H1 (cell line): ENCODE measurements at regions not wholly inside any gene's neighbourhood (a gene's known extent, or its start where the extent isn't known, plus 50 kb on each side); places are given as distances from the start of the nearest gene placed in this dataset.

Experiments used
- ATF3 ChIP-seq: IDR thresholded peaks from 2 replicates; pipeline ENCODE4 v1.6.1; 2011; ENCODE audit warnings: low read depth, mild to moderate bottlenecking, low read length; ENCODE audit not compliant: insufficient read depth
- CTCF ChIP-seq, 3 experiments: IDR thresholded peaks; 1 replicate in 2 of 3; 2 replicates in 1 of 3; pipeline versions ENCODE4 v1.5.1 to v1.6.1; 2011; ENCODE audit warnings: low read length in 3 of 3, mild to moderate bottlenecking in 3 of 3, inconsistent platforms in 2 of 3, low read depth in 1 of 3, moderate library complexity in 1 of 3; ENCODE audit not compliant: insufficient read depth in 1 of 3; ENCODE audit errors: control extremely low read depth in 1 of 3
- KDM1A ChIP-seq: fragments of 200-600, 300-600 bp; sonication (generic); IDR thresholded peaks from 2 replicates; pipeline ENCODE4 v1.7.1; 2016; ENCODE audit warnings: mild to moderate bottlenecking, low read length, borderline replicate concordance
- PHF8 ChIP-seq: fragments of 200-600 bp; sonication (generic); conservative IDR thresholded peaks from 2 replicates; pipeline ENCODE4 v1.7.1; 2012; ENCODE audit warnings: low read depth, mild to moderate bottlenecking, inconsistent platforms, low read length, moderate library complexity
- POLR2AphosphoS5 ChIP-seq: IDR thresholded peaks from 2 replicates; pipeline ENCODE4 v1.6.1; 2011; ENCODE audit warnings: low read depth, low read length
- SIN3A ChIP-seq, 2 experiments: IDR thresholded peaks in 1 of 2; conservative IDR thresholded peaks in 1 of 2; 2 replicates each; pipeline ENCODE4 v1.6.1; 2011 to 2012; ENCODE audit warnings: low read length in 2 of 2, improper control_type of control experiment in 1 of 2, low read depth in 1 of 2, mild to moderate bottlenecking in 1 of 2

GRCh38 chr4:125975861-125976397 is 661.2 kb downstream of the FAT4 start:
- TF ChIP-seq SIN3A (conservative IDR thresholded peaks at IDR 0.05 in 1 of 2, IDR thresholded peaks at IDR 0.05 in 1 of 2; ENCODE audit: low read depth in 1 of 2, low read length in 2 of 2) (no peak), CTCF (IDR thresholded peaks at IDR 0.05; ENCODE audit: control extremely low read depth in 1 of 3, insufficient read depth in 1 of 3, low read depth in 1 of 3, low read length in 3 of 3) (no peak), ATF3 (no peak), POLR2AphosphoS5 (no peak), PHF8 (no peak), KDM1A (no peak)
